MM.1S (cell line): ENCODE measurements at regions not wholly inside any gene's neighbourhood (a gene's known extent, or its start where the extent isn't known, plus 50 kb on each side); places are given as distances from the start of the nearest gene placed in this dataset.

Experiments used
- DNase-seq: peaks from one replicate; pipeline ENCODE4 v3.0.0-alpha.2; 2015
- H2AFZ ChIP-seq: fragments of 300-600 bp; sonication (generic); 2 replicates; pipeline ENCODE4 v1.6.0; 2016; ENCODE audit warnings: antibody characterized with exemption, low read length
- H3F3A ChIP-seq: fragments of 300-600 bp; sonication (generic); 2 replicates; pipeline ENCODE4 v1.6.1; 2016; ENCODE audit warnings: mild to moderate bottlenecking, antibody characterized with exemption, low read length, moderate library complexity, mixed read lengths; ENCODE audit not compliant: insufficient read depth
- H3K27ac ChIP-seq: fragments of 300-600 bp; sonication (generic); 2 replicates; pipeline ENCODE4 v1.5.1; 2016; ENCODE audit warnings: mild to moderate bottlenecking, low read length
- H3K27me3 ChIP-seq: fragments of 300-600 bp; sonication (generic); replicated peaks from 2 replicates; pipeline ENCODE4 v1.6.0; 2016; ENCODE audit warnings: low read length; ENCODE audit not compliant: insufficient read depth
- H3K36me3 ChIP-seq: fragments of 300-600 bp; sonication (generic); replicated peaks from 2 replicates; pipeline ENCODE4 v1.6.1; 2016; ENCODE audit warnings: mild to moderate bottlenecking, low read length, mixed read lengths; ENCODE audit not compliant: insufficient read depth
- H3K4me1 ChIP-seq: fragments of 300-600 bp; sonication (generic); 2 replicates; pipeline ENCODE4 v1.6.1; 2016; ENCODE audit warnings: low read length, mixed read lengths
- H3K4me2 ChIP-seq: fragments of 300-600 bp; sonication (generic); 2 replicates; pipeline ENCODE4 v1.6.0; 2016; ENCODE audit warnings: low read depth, low read length
- H3K4me3 ChIP-seq: fragments of 300-600 bp; sonication (generic); 2 replicates; pipeline ENCODE4 v1.5.1; 2016; ENCODE audit warnings: low read length, mixed read lengths
- H3K79me2 ChIP-seq: fragments of 300-600 bp; sonication (generic); 2 replicates; pipeline ENCODE4 v1.6.1; 2016; ENCODE audit warnings: mixed run types, low read length, mixed read lengths
- H3K9ac ChIP-seq: fragments of 300-600 bp; sonication (generic); 2 replicates; pipeline ENCODE4 v1.6.1; 2016; ENCODE audit warnings: low read length, mixed read lengths
- H3K9me2 ChIP-seq: fragments of 300-600 bp; sonication (generic); replicated peaks from 2 replicates; pipeline ENCODE4 v1.6.1; 2016; ENCODE audit warnings: mild to moderate bottlenecking, low read length, mixed read lengths; ENCODE audit not compliant: insufficient read depth
- H3K9me3 ChIP-seq: fragments of 300-600 bp; sonication (generic); replicated peaks from 2 replicates; pipeline ENCODE4 v1.6.1; 2016; ENCODE audit warnings: mild to moderate bottlenecking, low read length, mixed read lengths; ENCODE audit not compliant: insufficient read depth
- H4K20me1 ChIP-seq: fragments of 300-600 bp; sonication (generic); 2 replicates; pipeline ENCODE4 v1.6.1; 2016; ENCODE audit warnings: mild to moderate bottlenecking, low read length, moderate library complexity, mixed read lengths; ENCODE audit not compliant: insufficient read depth
- EZH2 ChIP-seq: fragments of 300-600 bp; sonication (generic); optimal IDR thresholded peaks from 2 replicates; pipeline ENCODE3; 2017; ENCODE audit warnings: low read depth, mild to moderate bottlenecking, antibody characterized with exemption, low read length, mixed read lengths
- EZH2phosphoT487 ChIP-seq: fragments of 300-600 bp; sonication (generic); IDR thresholded peaks from 2 replicates; pipeline ENCODE4 v1.6.1; 2018; ENCODE audit warnings: antibody characterized with exemption, low read length
- TF ChIP-seq, protein P1 (sequence below): fragments of 300-600 bp; sonication (generic); IDR thresholded peaks from 2 replicates; pipeline ENCODE4 v1.5.1; 2016; ENCODE audit warnings: antibody characterized with exemption, low read length, mixed read lengths

- no peak overlapping the region for H2AFZ ChIP-seq
- no peaks in the 10 kb centered on the region for H3K4me1 ChIP-seq
- no peak overlapping the region for H3K4me2 ChIP-seq
- H3K4me3 ChIP-seq = no peak overlapping the region
- no peaks in the 10 kb centered on the region for H4K20me1 ChIP-seq
- no peaks in the 10 kb centered on the region for H3K27me3 ChIP-seq
- no peaks in the 10 kb centered on the region for H3K79me2 ChIP-seq
- no peak overlapping the region for H3K9ac ChIP-seq
- H3K9me2 ChIP-seq = no peaks in the 10 kb centered on the region
- H3F3A ChIP-seq = no peaks in the 10 kb centered on the region
- no peak overlapping the region for H3K27ac ChIP-seq
- no peaks in the 10 kb centered on the region for H3K9me3 ChIP-seq
- TF ChIP-seq EZH2phosphoT487 = no peak
- no peak for TF ChIP-seq EZH2
- TF ChIP-seq, protein P1, sequence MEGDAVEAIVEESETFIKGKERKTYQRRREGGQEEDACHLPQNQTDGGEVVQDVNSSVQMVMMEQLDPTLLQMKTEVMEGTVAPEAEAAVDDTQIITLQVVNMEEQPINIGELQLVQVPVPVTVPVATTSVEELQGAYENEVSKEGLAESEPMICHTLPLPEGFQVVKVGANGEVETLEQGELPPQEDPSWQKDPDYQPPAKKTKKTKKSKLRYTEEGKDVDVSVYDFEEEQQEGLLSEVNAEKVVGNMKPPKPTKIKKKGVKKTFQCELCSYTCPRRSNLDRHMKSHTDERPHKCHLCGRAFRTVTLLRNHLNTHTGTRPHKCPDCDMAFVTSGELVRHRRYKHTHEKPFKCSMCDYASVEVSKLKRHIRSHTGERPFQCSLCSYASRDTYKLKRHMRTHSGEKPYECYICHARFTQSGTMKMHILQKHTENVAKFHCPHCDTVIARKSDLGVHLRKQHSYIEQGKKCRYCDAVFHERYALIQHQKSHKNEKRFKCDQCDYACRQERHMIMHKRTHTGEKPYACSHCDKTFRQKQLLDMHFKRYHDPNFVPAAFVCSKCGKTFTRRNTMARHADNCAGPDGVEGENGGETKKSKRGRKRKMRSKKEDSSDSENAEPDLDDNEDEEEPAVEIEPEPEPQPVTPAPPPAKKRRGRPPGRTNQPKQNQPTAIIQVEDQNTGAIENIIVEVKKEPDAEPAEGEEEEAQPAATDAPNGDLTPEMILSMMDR = no peak
- H3K36me3 ChIP-seq = no peaks in the 10 kb centered on the region
- no peak for DNase-seq
These were observed 194.4 kb downstream of the TMX3 start for GRCh38 chr18:68520406-68521075.

- TF ChIP-seq EZH2phosphoT487 (no peak), EZH2 (no peak)
- TF ChIP-seq, protein P1 = no peak
- no peaks in the 10 kb centered on the region for H4K20me1 ChIP-seq
- H2AFZ ChIP-seq = no peak overlapping the region
- H3F3A ChIP-seq = no peaks in the 10 kb centered on the region
- H3K79me2 ChIP-seq = no peaks in the 10 kb centered on the region
- H3K27ac ChIP-seq = no peak overlapping the region
- H3K4me2 ChIP-seq = no peak overlapping the region
- no peak overlapping the region for H3K9ac ChIP-seq
- H3K27me3 ChIP-seq = no peaks in the 10 kb centered on the region
- H3K4me3 ChIP-seq = no peak overlapping the region
- H3K9me2 ChIP-seq = no peaks in the 10 kb centered on the region
- no peak for DNase-seq
- H3K36me3 ChIP-seq = no peaks in the 10 kb centered on the region
- no peaks in the 10 kb centered on the region for H3K4me1 ChIP-seq
- no peaks in the 10 kb centered on the region for H3K9me3 ChIP-seq
These were observed 195.6 kb downstream of the TMX3 start for GRCh38 chr18:68519336-68519735.

DNA sequence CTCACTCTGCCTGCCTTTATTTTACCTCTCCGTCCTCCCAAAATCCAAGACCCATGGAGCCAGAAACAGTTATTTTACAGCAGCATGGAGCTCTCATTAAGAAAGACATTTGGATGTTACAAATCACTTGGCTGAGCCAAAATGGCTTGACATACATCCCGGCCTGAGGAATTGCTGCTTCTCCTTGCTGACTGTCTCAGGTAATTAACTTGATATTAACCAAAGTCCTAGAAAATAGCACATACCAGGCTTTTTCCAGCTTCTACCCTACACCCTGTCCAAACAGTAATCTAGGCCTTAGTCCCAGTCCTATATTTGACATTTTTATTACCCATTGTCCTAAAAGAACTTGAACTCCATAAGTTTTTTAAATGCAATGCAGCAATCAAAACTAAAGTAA lies 205.0 kb downstream of the TMX3 start:
- Histone ChIP-seq H3K79me2 (no peaks in the 10 kb centered on the region), H4K20me1 (no peaks in the 10 kb centered on the region), H3K4me2 (no peak overlapping the region), H3K4me3 (no peak overlapping the region), H3K9ac (no peak overlapping the region), H2AFZ (no peak overlapping the region), H3K4me1 (no peaks in the 10 kb centered on the region), H3K36me3 (no peaks in the 10 kb centered on the region), H3K9me3 (no peaks in the 10 kb centered on the region), H3K9me2 (no peaks in the 10 kb centered on the region), H3K27me3 (no peaks in the 10 kb centered on the region), H3F3A (no peaks in the 10 kb centered on the region), H3K27ac (no peak overlapping the region)
- TF ChIP-seq, protein P1 = no peak
- TF ChIP-seq EZH2 (no peak), EZH2phosphoT487 (no peak)
- DNase-seq = no peak
